T-helper 2 cell treated with Interferon-gamma antibody and Interleukin-4, amounts not matched to agents 100 ng/mL and 5 ng/mL, for 36 hours (primary cell): ENCODE measurements at regions not wholly inside any gene's neighbourhood (a gene's known extent, or its start where the extent isn't known, plus 50 kb on each side); places are given as distances from the start of the nearest gene placed in this dataset.

Experiments used
- intact Hi-C: fragments of 100-400 bp; cut with micrococcal nuclease; formaldehyde crosslinking; loops from one replicate; pipeline ENCODE4 v1.15.1; 2023

- intact Hi-C loops: no loop called here
Observed at GRCh38 chr1:80250573-80251168, 1244.1 kb upstream of the ADGRL4 start.

DNA sequence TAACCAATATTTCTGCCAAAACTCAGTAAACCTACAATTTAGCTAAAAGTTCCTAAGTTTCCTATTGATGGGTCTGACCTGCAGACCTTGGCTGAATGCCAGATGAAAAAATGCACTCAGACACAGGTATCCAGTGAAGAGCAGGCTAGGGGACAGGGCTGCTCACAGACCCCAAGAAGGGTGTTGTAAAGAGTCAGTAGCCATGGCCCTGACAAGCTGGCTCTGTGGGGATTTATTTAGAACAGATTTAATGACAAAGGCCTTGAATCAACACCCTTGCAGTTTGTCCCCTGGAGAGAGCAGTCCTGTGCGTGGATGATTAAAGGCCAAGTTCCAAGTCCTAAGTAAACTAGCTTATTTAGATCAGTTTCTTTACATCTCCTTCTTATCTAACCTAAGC is 1243.2 kb upstream of the ADGRL4 start:
- intact Hi-C loops: no loop called here

DNA sequence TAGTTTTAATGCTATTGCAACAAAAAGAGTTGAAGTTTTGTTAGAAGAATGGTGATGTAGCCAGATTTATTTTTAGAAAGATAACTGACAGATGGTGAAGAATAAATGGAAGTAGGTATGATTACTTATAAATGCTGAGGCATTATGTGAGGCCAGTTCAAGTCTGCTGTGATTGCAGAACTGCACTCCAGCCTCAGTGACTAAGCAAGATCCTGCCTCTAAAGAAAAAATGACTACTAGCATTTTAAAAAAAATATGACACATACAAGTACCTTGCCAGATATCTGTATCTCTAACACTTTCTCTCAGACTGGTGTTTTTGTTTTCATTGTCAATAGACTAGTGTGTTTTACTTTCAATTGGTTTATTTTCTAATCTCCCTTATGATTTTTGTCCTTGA is 1242.4 kb upstream of the ADGRL4 start:
- intact Hi-C loops: no loop called here

DNA sequence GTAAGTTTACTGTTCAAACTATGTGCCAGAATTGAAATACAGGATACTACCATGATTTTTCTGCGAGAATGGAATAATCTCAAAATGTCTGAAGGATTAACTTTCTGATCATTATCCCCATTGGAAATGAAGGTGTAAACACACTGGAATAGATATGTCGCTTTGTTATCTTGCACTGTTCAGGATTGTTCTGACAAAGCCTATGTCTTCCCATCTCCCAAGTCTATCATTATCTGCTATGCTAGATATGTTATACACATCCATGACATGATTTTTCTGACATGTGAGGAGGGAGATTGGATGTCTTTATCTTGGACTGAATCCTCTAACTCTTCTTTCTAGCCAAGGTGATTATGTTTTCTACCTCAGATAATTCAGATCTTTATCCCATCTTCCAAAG is 1239.3 kb upstream of the ADGRL4 start:
- intact Hi-C loops: no loop called here

GRCh38 chr1:80244372-80244771 is 1237.8 kb upstream of the ADGRL4 start:
- intact Hi-C loops: no loop called here

DNA sequence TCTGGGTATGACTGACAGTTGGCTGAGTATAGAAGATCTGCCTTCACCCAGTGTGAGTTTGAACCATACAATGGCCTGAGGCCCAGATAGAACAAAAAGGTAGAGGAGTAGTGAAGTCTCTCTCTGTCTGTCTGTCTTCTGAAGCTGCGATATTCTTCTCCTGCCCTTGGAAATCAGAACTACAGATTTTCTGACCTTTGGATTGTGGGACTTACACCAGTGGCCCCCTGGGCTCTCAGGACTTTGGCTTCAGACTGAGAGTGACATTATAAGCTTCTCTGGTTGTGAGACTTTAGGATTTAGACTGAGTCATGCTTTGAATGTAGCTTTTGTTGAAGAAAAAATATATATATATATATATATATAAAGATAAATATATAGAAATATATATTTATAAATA is 1235.0 kb upstream of the ADGRL4 start:
- intact Hi-C loops: no loop called here

- intact Hi-C loops: no loop called here
Observed at GRCh38 chr1:80225510-80225909, 1219.0 kb upstream of the ADGRL4 start.

DNA sequence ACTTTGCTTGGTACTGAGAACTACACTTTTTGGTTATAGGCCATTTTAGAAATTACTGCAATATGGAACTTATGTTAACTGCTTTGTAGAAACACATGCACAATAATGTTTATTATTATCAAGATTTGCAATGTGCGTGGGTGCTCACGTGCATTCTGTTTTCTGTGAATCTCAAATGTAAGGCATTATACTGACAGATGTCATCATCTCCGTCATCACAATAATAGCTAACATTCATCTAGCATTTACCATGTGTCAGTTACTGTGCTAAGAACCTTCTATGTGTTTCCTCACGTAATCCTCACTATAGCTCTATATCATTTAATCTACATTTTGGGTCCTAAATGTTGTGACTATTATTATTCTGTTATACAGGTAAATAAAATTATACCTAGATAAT is 1214.8 kb upstream of the ADGRL4 start:
- intact Hi-C loops: no loop called here

- intact Hi-C loops: no loop called here
Observed at GRCh38 chr1:80218112-80218511, 1211.6 kb upstream of the ADGRL4 start.

- intact Hi-C loops: no loop called here
Observed at GRCh38 chr1:80217377-80217986, 1211.0 kb upstream of the ADGRL4 start.

DNA sequence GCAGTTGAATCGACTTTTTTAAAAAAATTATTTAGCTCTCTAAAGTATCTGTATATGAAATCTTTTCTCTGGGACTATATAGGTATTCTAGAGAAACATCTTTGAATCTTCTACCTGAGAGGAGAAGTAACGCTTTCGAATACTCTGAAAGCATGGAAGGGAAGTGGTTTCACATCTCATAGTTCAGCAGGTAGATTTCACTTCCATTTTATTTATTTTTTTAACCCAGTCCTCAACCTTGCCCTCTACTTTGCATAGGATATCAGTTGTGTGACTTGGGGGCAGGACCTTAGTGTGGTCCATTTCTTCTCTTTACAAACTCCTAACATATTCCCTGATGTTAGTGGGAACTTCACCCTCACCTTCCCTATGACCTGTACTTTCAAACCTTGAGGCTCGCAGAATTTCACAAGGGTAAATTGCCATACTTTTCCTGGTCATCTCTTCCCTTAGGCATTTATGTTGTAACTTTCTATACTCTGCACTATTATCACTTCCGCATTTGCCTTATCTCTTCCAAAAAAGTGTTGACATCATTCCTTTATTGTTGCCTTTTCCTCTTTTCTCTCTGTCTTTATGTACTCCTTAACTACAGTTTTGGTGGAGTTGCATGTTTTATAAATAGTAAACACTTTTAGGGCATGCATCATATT is 1208.5 kb upstream of the ADGRL4 start:
- intact Hi-C loops: no loop called here

- intact Hi-C loops: no loop called here
Observed at GRCh38 chr1:80212948-80213347, 1206.4 kb upstream of the ADGRL4 start.

DNA sequence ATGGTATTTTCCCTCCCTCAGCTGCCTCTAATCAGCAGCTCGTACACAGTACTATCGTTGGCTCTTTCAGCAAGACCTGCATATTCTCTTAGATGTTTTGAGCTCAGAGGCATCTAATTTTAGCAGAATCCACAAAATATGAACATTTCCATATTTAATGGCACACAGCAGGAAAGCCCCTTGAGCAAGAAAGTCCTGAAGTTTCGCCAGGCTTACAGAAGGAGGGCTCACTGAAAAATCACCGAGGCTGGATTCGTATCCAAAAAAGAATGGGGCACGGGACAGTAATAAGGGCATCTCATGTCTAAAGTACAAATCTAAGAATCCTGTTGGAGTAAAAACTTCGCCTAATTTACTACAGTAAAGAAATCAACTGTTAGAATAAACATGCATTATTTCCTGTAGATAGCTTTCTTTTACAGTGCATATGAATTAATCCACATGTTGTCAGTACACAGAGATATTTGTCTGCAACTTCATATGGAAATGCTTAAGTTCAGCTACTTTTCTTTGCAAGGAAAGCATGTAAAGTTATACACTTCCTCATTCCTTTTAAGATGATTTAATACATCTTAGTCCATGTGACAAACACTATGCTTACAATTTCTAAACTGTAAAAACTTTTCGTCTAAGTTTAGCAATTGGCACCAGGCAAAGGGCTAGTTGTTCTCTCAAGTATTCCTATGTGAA is 1205.3 kb upstream of the ADGRL4 start:
- intact Hi-C loops: no loop called here

DNA sequence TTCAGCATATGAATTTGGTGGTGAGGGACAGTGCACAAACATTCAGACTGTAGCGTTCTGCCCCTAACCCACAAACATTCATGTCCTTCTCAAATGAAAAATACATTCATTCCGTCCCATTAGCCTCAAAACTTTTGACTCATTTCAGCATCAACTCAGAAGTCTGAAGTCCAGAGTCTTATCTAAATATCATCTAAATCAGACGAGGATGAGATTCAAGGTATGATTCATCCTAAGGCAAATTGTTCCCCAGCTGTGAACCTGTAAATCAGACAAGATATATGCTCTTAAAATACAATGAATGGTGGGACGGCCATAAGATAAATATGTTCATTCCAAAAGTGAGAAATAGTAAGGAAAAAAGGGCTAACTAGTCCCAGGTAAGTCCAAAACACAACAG is 1195.6 kb upstream of the ADGRL4 start:
- intact Hi-C loops: no loop called here

DNA sequence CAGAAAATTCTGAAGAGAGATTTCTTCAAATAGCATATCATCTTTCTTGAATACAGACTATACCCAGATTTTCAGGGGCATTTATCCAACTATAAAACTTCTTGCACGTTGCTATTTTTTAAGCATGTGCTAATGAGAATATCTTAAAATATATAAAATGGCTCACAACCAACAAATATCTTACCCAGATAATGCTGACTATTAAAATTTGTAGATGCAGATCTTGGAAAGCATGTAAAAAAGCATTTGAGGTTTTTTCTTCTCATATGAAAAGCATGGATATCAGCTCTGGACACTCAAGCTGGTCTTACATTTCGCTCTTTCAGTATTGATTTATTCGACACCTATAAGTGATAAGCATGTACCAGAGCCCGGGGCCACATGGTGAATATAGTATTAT is 1187.7 kb upstream of the ADGRL4 start:
- intact Hi-C loops: no loop called here

- intact Hi-C loops: no loop called here
Observed at GRCh38 chr1:80181418-80181817, 1174.9 kb upstream of the ADGRL4 start.

- intact Hi-C loops: no loop called here
Observed at GRCh38 chr1:80171631-80172030, 1165.1 kb upstream of the ADGRL4 start.

DNA sequence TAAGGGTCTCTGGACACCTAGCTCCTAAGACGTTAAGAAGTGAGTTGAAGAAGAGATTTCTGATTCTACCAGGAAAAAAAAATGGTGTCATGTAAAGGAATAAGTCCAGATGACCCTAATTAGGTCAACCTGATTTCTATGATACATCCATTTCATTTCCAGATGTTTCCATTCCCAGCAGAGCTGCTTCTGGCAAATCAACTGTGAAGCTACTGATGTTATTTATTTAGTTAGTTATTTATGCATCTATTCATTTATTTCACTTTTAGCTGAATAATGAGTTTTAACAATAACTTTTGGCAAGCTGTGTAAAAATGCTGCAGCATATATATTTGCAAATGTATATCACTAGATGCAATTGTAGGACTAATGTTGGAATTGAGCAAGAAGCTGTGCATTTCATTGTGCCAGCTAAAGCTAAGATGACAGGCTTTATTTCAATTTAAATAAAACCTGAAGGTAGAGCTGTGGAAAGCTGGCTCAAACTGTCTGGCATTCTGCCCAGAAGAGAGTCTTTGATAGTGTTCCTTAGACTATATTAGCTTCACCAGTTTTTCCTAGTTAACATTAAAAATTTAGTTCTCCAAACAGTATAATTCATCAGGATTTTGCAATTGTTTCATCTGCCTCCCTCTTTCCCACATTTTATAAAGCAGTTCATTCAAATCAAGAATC is 1164.4 kb upstream of the ADGRL4 start:
- intact Hi-C loops: no loop called here

- intact Hi-C loops: no loop called here
Observed at GRCh38 chr1:80164150-80164549, 1157.6 kb upstream of the ADGRL4 start.

DNA sequence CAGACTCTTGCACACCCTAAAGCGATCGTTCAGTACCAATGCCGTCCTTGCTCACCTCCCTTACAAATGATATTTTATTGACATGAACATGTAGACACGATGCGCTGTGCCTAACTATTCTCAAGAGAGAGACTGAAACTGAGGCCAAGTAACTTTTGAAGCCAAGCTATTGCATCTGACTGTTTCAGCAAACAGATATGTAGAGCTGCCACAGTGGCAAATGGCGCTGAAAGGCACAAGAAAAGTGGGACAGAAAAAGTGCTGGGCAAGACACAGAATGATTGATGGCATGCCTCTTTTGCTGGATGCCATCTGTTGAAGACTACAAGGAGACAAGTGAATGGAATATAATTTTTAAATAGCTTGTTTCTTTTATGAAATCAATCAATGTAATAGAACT is 1157.2 kb upstream of the ADGRL4 start:
- intact Hi-C loops: no loop called here

- intact Hi-C loops: no loop called here
Observed at GRCh38 chr1:80158771-80159170, 1152.2 kb upstream of the ADGRL4 start.

- intact Hi-C loops: no loop called here
Observed at GRCh38 chr1:80158266-80158665, 1151.7 kb upstream of the ADGRL4 start.
